ENCODE measurements at regions not wholly inside any gene's neighbourhood (a gene's known extent, or its start where the extent isn't known, plus 50 kb on each side); places are given as distances from the start of the nearest gene placed in this dataset.

- TF ChIP-seq REST (IDR thresholded peaks at IDR 0.05; ENCODE audit: borderline replicate concordance) (peak; percentile 39), POLR2AphosphoS5 (IDR thresholded peaks at IDR 0.05) (peak; percentile 75), TAF1 (IDR thresholded peaks at IDR 0.05; ENCODE audit: low read depth) (no peak), CTCF (IDR thresholded peaks at IDR 0.05; ENCODE audit: poor library complexity, severe bottlenecking) (no peak), RAD21 (conservative IDR thresholded peaks at IDR 0.05) (peak; percentile 20)
These were observed 1050.1 kb downstream of the PLA2G4A start for GRCh38 chr1:187878883-187879282.
